H9 (cell line): ENCODE measurements at regions not wholly inside any gene's neighbourhood (a gene's known extent, or its start where the extent isn't known, plus 50 kb on each side); places are given as distances from the start of the nearest gene placed in this dataset.

Experiments
- DNase-seq: peaks from one replicate; pipeline ENCODE4 v3.0.0-alpha.2; 2017
- H2AFZ ChIP-seq: one replicate; pipeline ENCODE4 v1.6.1; 2013; ENCODE audit warnings: mild to moderate bottlenecking, low read length, control low read depth, moderate library complexity
- H2AK5ac ChIP-seq: 2 replicates; pipeline ENCODE4 v1.6.1; 2013; ENCODE audit warnings: low read length, control low read depth, mixed read lengths; ENCODE audit not compliant: insufficient read length
- H2BK120ac ChIP-seq: one replicate; pipeline ENCODE4 v1.6.1; 2013; ENCODE audit warnings: low read depth, mild to moderate bottlenecking, low read length, control low read depth, inconsistent platforms; ENCODE audit not compliant: poor library complexity, severe bottlenecking
- H2BK12ac ChIP-seq: 2 replicates; pipeline ENCODE4 v1.6.1; 2013; ENCODE audit warnings: low read length, control low read depth, mixed read lengths, low read depth; ENCODE audit not compliant: insufficient read length
- H2BK15ac ChIP-seq: 2 replicates; pipeline ENCODE4 v1.6.1; 2013; ENCODE audit warnings: low read depth, low read length, control low read depth
- H2BK20ac ChIP-seq: one replicate; pipeline ENCODE4 v1.6.1; 2013; ENCODE audit warnings: low read depth, mild to moderate bottlenecking, low read length, control low read depth, inconsistent platforms; ENCODE audit not compliant: poor library complexity, severe bottlenecking
- H2BK5ac ChIP-seq: 2 replicates; pipeline ENCODE4 v1.6.1; 2013; ENCODE audit warnings: low read length, control low read depth, mixed read lengths; ENCODE audit not compliant: insufficient read length
- H3K14ac ChIP-seq: 2 replicates; pipeline ENCODE4 v1.6.1; 2013; ENCODE audit warnings: low read length, control low read depth; ENCODE audit not compliant: insufficient read depth
- H3K18ac ChIP-seq: 2 replicates; pipeline ENCODE4 v1.6.1; 2013; ENCODE audit warnings: low read depth, mild to moderate bottlenecking, mixed read lengths, low read length, control low read depth; ENCODE audit not compliant: insufficient read length
- H3K23ac ChIP-seq: 2 replicates; pipeline ENCODE4 v1.6.1; 2013; ENCODE audit warnings: low read length, control low read depth, mixed read lengths, low read depth; ENCODE audit not compliant: insufficient read length
- H3K23me2 ChIP-seq: 2 replicates; pipeline ENCODE4 v1.6.1; 2013; ENCODE audit warnings: low read depth, mild to moderate bottlenecking, mixed read lengths, low read length, control low read depth; ENCODE audit not compliant: insufficient read length, poor library complexity, severe bottlenecking
- H3K27ac ChIP-seq: 2 replicates; pipeline ENCODE4 v1.5.1; 2013; ENCODE audit warnings: low read length, control low read depth, mixed read lengths, low read depth; ENCODE audit not compliant: insufficient read length
- H3K27me3 ChIP-seq: 2 replicates; pipeline ENCODE4 v1.6.1; 2013; ENCODE audit warnings: low read length, control low read depth, inconsistent platforms; ENCODE audit not compliant: insufficient read depth
- H3K4ac ChIP-seq: 2 replicates; pipeline ENCODE4 v1.6.1; 2013; ENCODE audit warnings: low read depth, mild to moderate bottlenecking, control low read depth, inconsistent platforms, low read length, moderate library complexity
- H3K4me1 ChIP-seq: 2 replicates; pipeline ENCODE4 v1.6.1; 2013; ENCODE audit warnings: low read length, control low read depth, inconsistent platforms; ENCODE audit not compliant: insufficient read depth
- H3K4me2 ChIP-seq: 2 replicates; pipeline ENCODE4 v1.6.1; 2013; ENCODE audit warnings: low read length, control low read depth, mixed read lengths; ENCODE audit not compliant: insufficient read length, insufficient read depth
- H3K56ac ChIP-seq: 2 replicates; pipeline ENCODE4 v1.6.1; 2013; ENCODE audit warnings: low read depth, mild to moderate bottlenecking, mixed read lengths, low read length, control low read depth; ENCODE audit not compliant: insufficient read length
- H3K79me1 ChIP-seq: 2 replicates; pipeline ENCODE4 v1.6.1; 2013; ENCODE audit warnings: low read depth, mild to moderate bottlenecking, moderate library complexity, low read length, control low read depth, inconsistent platforms; ENCODE audit not compliant: insufficient read depth, poor library complexity, severe bottlenecking
- H3K79me2 ChIP-seq: 2 replicates; pipeline ENCODE4 v1.6.1; 2013; ENCODE audit warnings: low read length, control low read depth, inconsistent platforms; ENCODE audit not compliant: insufficient read depth
- H3K9ac ChIP-seq: 2 replicates; pipeline ENCODE4 v1.6.1; 2013; ENCODE audit warnings: low read length, control low read depth, mixed read lengths; ENCODE audit not compliant: insufficient read length; ENCODE audit errors: extremely low read depth
- H3K9me3 ChIP-seq: one replicate; pipeline ENCODE4 v1.6.1; 2013; ENCODE audit warnings: low read depth, low read length, inconsistent platforms; ENCODE audit not compliant: control insufficient read depth
- H3T11ph ChIP-seq: one replicate; pipeline ENCODE4 v1.6.1; 2013; ENCODE audit warnings: mild to moderate bottlenecking, low read length, control low read depth, inconsistent platforms
- H4K20me1 ChIP-seq: one replicate; pipeline ENCODE4 v1.6.1; 2013; ENCODE audit not compliant: control insufficient read depth, insufficient read length, insufficient read depth
- H4K5ac ChIP-seq: 2 replicates; pipeline ENCODE4 v1.6.1; 2013; ENCODE audit warnings: low read depth, mild to moderate bottlenecking, mixed read lengths, low read length, control low read depth; ENCODE audit not compliant: insufficient read length
- H4K8ac ChIP-seq: replicated peaks from 2 replicates; pipeline ENCODE4 v1.6.1; 2013; ENCODE audit warnings: low read length, control low read depth, mixed read lengths, low read depth; ENCODE audit not compliant: insufficient read length
- H4K91ac ChIP-seq: 2 replicates; pipeline ENCODE4 v1.6.1; 2013; ENCODE audit warnings: low read depth, mild to moderate bottlenecking, moderate library complexity, mixed read lengths, low read length, control low read depth; ENCODE audit not compliant: insufficient read length
- H3K27ac Mint-ChIP-seq, 3 experiments: 2 replicates in 2 of 3; 3 replicates in 1 of 3; pipeline ENCODE4 v1.8.0; 2020 to 2021; ENCODE audit warnings: mixed read lengths in 3 of 3, mild to moderate bottlenecking in 1 of 3, moderate library complexity in 1 of 3
- H3K27me3 Mint-ChIP-seq: 2 replicates; pipeline ENCODE4 v1.8.0; 2021; ENCODE audit warnings: low read depth, mild to moderate bottlenecking, moderate library complexity, mixed read lengths
- H3K36me3 Mint-ChIP-seq, 3 experiments: 2 replicates in 2 of 3; 3 replicates in 1 of 3; pipeline ENCODE4 v1.8.0; 2020 to 2021; ENCODE audit warnings: low read depth in 3 of 3, mixed read lengths in 3 of 3; ENCODE audit not compliant: insufficient read depth in 1 of 3
- H3K4me1 Mint-ChIP-seq, 2 experiments: 2 replicates each; pipeline ENCODE4 v1.8.0; 2020; ENCODE audit warnings: mixed read lengths in 2 of 2
- H3K4me3 Mint-ChIP-seq, 2 experiments: 2 replicates in 1 of 2; 3 replicates in 1 of 2; pipeline ENCODE4 v1.8.0; 2020 to 2021; ENCODE audit warnings: mild to moderate bottlenecking in 2 of 2, mixed read lengths in 2 of 2, moderate library complexity in 1 of 2
- H3K9me3 Mint-ChIP-seq, 2 experiments: 2 replicates in 1 of 2; 3 replicates in 1 of 2; pipeline ENCODE4 v1.8.0; 2020; ENCODE audit warnings: mild to moderate bottlenecking in 2 of 2, mixed read lengths in 2 of 2, moderate library complexity in 1 of 2
- CTCF ChIP-seq: fragments of 200-600 bp; sonication (generic); conservative IDR thresholded peaks from 3 replicates; pipeline ENCODE4 v1.8.0; 2021; ENCODE audit warnings: antibody characterized with exemption, mild to moderate bottlenecking
- WGBS: extraction: QIAGEN DNeasy Blood & Tissue Kit; methylation state at CpG from one replicate; pipeline ENCODE4 v1.1.7; 2013; ENCODE audit warnings: missing lambda C conversion rate, low lambda C conversion rate, mixed read lengths; ENCODE audit not compliant: insufficient read length; ENCODE audit errors: extremely low coverage; 5-methylcytosine and 5-hydroxymethylcytosine counted together

GRCh38 chr10:83921984-83922860, 217.1 kb upstream of the GHITM start:
- H3K9ac ChIP-seq: no peak overlapping the region
- H4K20me1 ChIP-seq: no peaks in the 10 kb centered on the region
- H3K4me1 Mint-ChIP-seq: peaks cover 27 to 28% of the 10 kb centered on the region in 2 experiments
- no peak overlapping the region for H2AFZ ChIP-seq
- no peak overlapping the region for H2BK20ac ChIP-seq
- no peak overlapping the region for H2BK5ac ChIP-seq
- no peak overlapping the region for H2BK15ac ChIP-seq
- no peak overlapping the region for H2AK5ac ChIP-seq
- no peak overlapping the region for H2BK12ac ChIP-seq
- H3K23me2 ChIP-seq: no peaks in the 10 kb centered on the region
- no peak for DNase-seq
- TF ChIP-seq CTCF: no peak
- H3K4ac ChIP-seq: no peak overlapping the region
- no peaks in the 10 kb centered on the region for H3K79me1 ChIP-seq
- no peak overlapping the region for H3T11ph ChIP-seq
- no peak overlapping the region for H3K56ac ChIP-seq
- no peak overlapping the region for H3K27ac Mint-ChIP-seq
- no peak overlapping the region for H3K18ac ChIP-seq
- no peaks in the 10 kb centered on the region for H3K9me3 ChIP-seq
- peaks cover 2% of the 10 kb centered on the region; the same call in 1 of the 2 replicates for H3K4me1 ChIP-seq
- H3K36me3 Mint-ChIP-seq: no peaks in the 10 kb centered on the region; a peak in 1 of 7 replicates
- no peak overlapping the region for H3K4me3 Mint-ChIP-seq
- H3K27ac ChIP-seq: no peak overlapping the region
- no peaks in the 10 kb centered on the region for H3K27me3 ChIP-seq
- peaks cover 14% of the 10 kb centered on the region for H3K27me3 Mint-ChIP-seq
- no peak overlapping the region for H3K14ac ChIP-seq
- no peak overlapping the region for H4K91ac ChIP-seq
- no peak overlapping the region for H3K23ac ChIP-seq
- H3K9me3 Mint-ChIP-seq: no peaks in the 10 kb centered on the region; a peak in 1 of 5 replicates
- no peaks in the 10 kb centered on the region for H3K79me2 ChIP-seq
- no peak overlapping the region for H4K8ac ChIP-seq
- WGBS: no CpG with 5 or more reads among the region's 3 CpGs
- H3K4me2 ChIP-seq: no peak overlapping the region
- H2BK120ac ChIP-seq: no peak overlapping the region
- H4K5ac ChIP-seq: no peak overlapping the region
